K562 (cell line): ENCODE measurements at regions not wholly inside any gene's neighbourhood (a gene's known extent, or its start where the extent isn't known, plus 50 kb on each side); places are given as distances from the start of the nearest gene placed in this dataset.

Experiments used
- ATAC-seq: fragments of 200-7000 bp; cut with Tn5 transposase; 3 replicates; pipeline ENCODE4 v1.9.1; 2020; ENCODE audit warnings: moderate library complexity
- BruUV-seq: library from RNA; stranded (reverse); fragments of 400-500 nt; replicated peaks from 2 replicates; lab custom pipeline; 2021; lab: Mats Ljungman, UMichigan
- CTCF ChIA-PET: fragments of 300-600 bp; formaldehyde crosslinking; extraction: SDS; loops from one replicate; lab custom pipeline; 2021; ENCODE audit warnings: low intra/inter-chr PET ratio; lab: Yijun Ruan, JAX
- POLR2A ChIA-PET: fragments of 300-600, 350-650 bp; sonication (Branson Sonifier 250); formaldehyde crosslinking; extraction: SDS; loops from one replicate; lab custom pipeline; 2021; ENCODE audit warnings: antibody characterized with exemption, inconsistent platforms; lab: Yijun Ruan, JAX
- DNase-seq, 4 experiments: peaks; one replicate each; pipeline versions ENCODE4 v3.0.0 to v3.0.0-alpha.2; 2011 to 2018; ENCODE audit warnings: low spot score in 3 of 4, mixed read lengths in 3 of 4; ENCODE audit errors: extremely low read depth in 1 of 4
- FAIRE-seq: peaks from 2 replicates; lab custom pipeline; 2011; peaks lifted over from hg19 to GRCh38; lab: Jason Lieb, UNC
- H2AFZ ChIP-seq: 2 replicates; pipeline ENCODE4 v1.6.0; 2011; ENCODE audit warnings: low read depth, low read length, control low read depth, inconsistent platforms
- H3K27ac ChIP-seq: fragments of 200-600 bp; 3 replicates; pipeline ENCODE4 v1.8.0; 2011; ENCODE audit warnings: low read depth, mild to moderate bottlenecking, control low read depth, inconsistent platforms, low read length, moderate library complexity, mixed read lengths; ENCODE audit errors: extremely low read depth
- H3K27me3 ChIP-seq, 2 experiments: fragments of 300-600 bp in 1 of 2; 2 replicates in 1 of 2; 3 replicates in 1 of 2; pipeline versions ENCODE4 v1.6.0 to v1.8.0; 2011; ENCODE audit warnings: inconsistent platforms in 2 of 2, low read length in 2 of 2, mild to moderate bottlenecking in 1 of 2, mixed read lengths in 1 of 2, moderate library complexity in 1 of 2; ENCODE audit not compliant: control insufficient read depth in 2 of 2, insufficient read depth in 2 of 2
- H3K36me3 ChIP-seq: fragments of 300-600 bp; 3 replicates; pipeline ENCODE4 v1.8.0; 2011; ENCODE audit warnings: mild to moderate bottlenecking, low read length, inconsistent platforms; ENCODE audit not compliant: control insufficient read depth, insufficient read depth
- H3K4me1 ChIP-seq, 2 experiments: fragments of 200-600 bp in 1 of 2; replicated peaks in 1 of 2; 2 replicates in 1 of 2; 3 replicates in 1 of 2; pipeline versions ENCODE4 v1.5.1 to v1.8.0; 2011; ENCODE audit warnings: inconsistent platforms in 2 of 2, low read length in 2 of 2, mild to moderate bottlenecking in 1 of 2, mixed read lengths in 1 of 2, moderate library complexity in 1 of 2; ENCODE audit not compliant: control insufficient read depth in 2 of 2, insufficient read depth in 2 of 2
- H3K4me2 ChIP-seq: 2 replicates; pipeline ENCODE4 v1.6.1; 2011; ENCODE audit warnings: low read length, control low read depth, inconsistent platforms, mixed read lengths; ENCODE audit not compliant: insufficient read depth
- H3K4me3 ChIP-seq: fragments of 200-600 bp; sonication (generic), shearing (Covaris generic); 2 replicates; pipeline ENCODE4 v1.5.1; 2016; ENCODE audit warnings: control low read depth, inconsistent platforms
- H3K79me2 ChIP-seq: fragments of 200-600 bp; 3 replicates; pipeline ENCODE4 v1.8.0; 2011; ENCODE audit warnings: low read length, inconsistent platforms; ENCODE audit not compliant: control insufficient read depth, insufficient read depth
- H3K9ac ChIP-seq, 2 experiments: 2 replicates each; pipeline versions ENCODE4 v1.6.0 to v1.6.1; 2011; ENCODE audit warnings: low read depth in 2 of 2, low read length in 2 of 2, control low read depth in 1 of 2, inconsistent platforms in 1 of 2, mild to moderate bottlenecking in 1 of 2, mixed read lengths in 1 of 2; ENCODE audit not compliant: insufficient read depth in 1 of 2
- H3K9me1 ChIP-seq: one replicate; pipeline ENCODE4 v1.6.0; 2011; ENCODE audit warnings: inconsistent platforms, mild to moderate bottlenecking, low read length, moderate library complexity; ENCODE audit not compliant: control insufficient read depth, insufficient read depth
- H3K9me3 ChIP-seq: replicated peaks from 2 replicates; pipeline ENCODE4 v1.5.1; 2011; ENCODE audit warnings: low read depth, low read length, inconsistent platforms; ENCODE audit not compliant: control insufficient read depth, insufficient read depth
- H4K20me1 ChIP-seq: replicated peaks from 2 replicates; pipeline ENCODE4 v1.6.1; 2011; ENCODE audit warnings: low read length, inconsistent platforms, mixed read lengths; ENCODE audit not compliant: control insufficient read depth, insufficient read depth
- CHD1 ChIP-seq: fragments of 200-600 bp; sonication (generic); IDR thresholded peaks from one replicate; pipeline ENCODE4 v1.6.1; 2012; ENCODE audit warnings: mild to moderate bottlenecking, moderate library complexity, low read length, inconsistent platforms
- EWSR1 ChIP-seq: fragments of 450-650 bp; IDR thresholded peaks from 2 replicates; pipeline ENCODE4 v1.6.1; 2018; ENCODE audit warnings: borderline replicate concordance, mild to moderate bottlenecking, low read depth, moderate library complexity; ENCODE audit not compliant: partially characterized antibody
- KDM4B ChIP-seq, 2 experiments: fragments of 450-650 bp in 1 of 2; sonication (generic) in 1 of 2; IDR thresholded peaks; 2 replicates each; pipeline ENCODE4 v1.6.1; 2016 to 2017; ENCODE audit warnings: borderline replicate concordance in 2 of 2, antibody characterized with exemption in 1 of 2, low read depth in 1 of 2, mild to moderate bottlenecking in 1 of 2
- MXI1 ChIP-seq: IDR thresholded peaks from 2 replicates; pipeline ENCODE4 v1.6.1; 2011; ENCODE audit warnings: low read depth, mild to moderate bottlenecking, improper control_type of control experiment, low read length
- RBM17 ChIP-seq: fragments of 200-400 bp; formaldehyde crosslinking; IDR thresholded peaks from 2 replicates; pipeline ENCODE4 v1.6.1; 2017; ENCODE audit warnings: low read depth, mild to moderate bottlenecking, low read length, borderline replicate concordance
- RUNX1 ChIP-seq: sonication (generic); IDR thresholded peaks from 2 replicates; pipeline ENCODE4 v1.6.1; 2016; ENCODE audit warnings: antibody characterized with exemption, low read depth
- WGBS: fragments of 100-300 bp; shearing (Covaris generic); methylation state at CpG from one replicate; pipeline ENCODE4 v1.1.6; 2016; ENCODE audit warnings: low coverage, mixed read lengths; ENCODE audit not compliant: insufficient coverage; ENCODE audit errors: missing lambda C conversion rate; 5-methylcytosine and 5-hydroxymethylcytosine counted together
- in situ Hi-C: fragments of 300-500 bp; cut with MboI; formaldehyde crosslinking; loops from 4 replicates; pipeline ENCODE4 v1.15.0; 2018; ENCODE audit warnings: inconsistent platforms, mixed read lengths
- intact Hi-C: fragments of 100-400 bp; cut with micrococcal nuclease; formaldehyde crosslinking; loops from 2 replicates; pipeline ENCODE4 v1.14.2; 2022
- TF ChIP-seq, protein P1 (sequence below): sonication (generic); formaldehyde crosslinking; IDR thresholded peaks from 2 replicates; pipeline ENCODE4 v1.8.1; 2023; ENCODE audit warnings: mild to moderate bottlenecking, missing genetic modification reagents

DNA sequence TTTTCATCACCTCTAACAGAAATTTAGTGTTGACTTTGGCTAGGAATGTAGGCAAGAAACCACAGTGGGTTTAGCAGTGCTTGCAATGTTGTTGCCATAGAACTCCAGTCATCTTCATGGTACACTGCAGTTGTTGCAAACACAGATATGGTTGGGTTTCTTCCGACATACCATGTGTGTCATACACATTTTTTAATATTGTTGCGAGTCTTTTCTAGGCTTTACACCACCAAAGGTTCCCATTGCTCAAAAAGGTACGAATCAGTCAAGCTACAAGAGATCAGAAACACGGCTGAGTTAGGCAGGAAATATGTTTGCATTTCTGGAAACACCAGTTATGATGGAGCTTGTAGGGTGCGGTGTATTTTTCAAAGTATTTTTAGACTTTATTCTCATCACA, 172.4 kb downstream of the SYK start:
- ATAC-seq (no peak), FAIRE-seq (no peak), DNase-seq (no peak)
- H2AFZ ChIP-seq, result no peak overlapping the region
- no peak overlapping the region for H3K9ac ChIP-seq
- no peak overlapping the region for H3K4me3 ChIP-seq
- intact Hi-C loops (no loop called here), in situ Hi-C loops (no loop called here)
- H3K27me3 ChIP-seq, result peaks cover 2 to 68% of the 10 kb centered on the region in 2 experiments; a peak in 4 of 5 replicates
- H3K9me1 ChIP-seq, result no peaks in the 10 kb centered on the region
- no peaks in the 10 kb centered on the region for H3K79me2 ChIP-seq
- 0% methylated on average over 5 of the region's 5 CpGs for WGBS
- TF ChIP-seq KDM4B (IDR thresholded peaks at IDR 0.05; ENCODE audit: borderline replicate concordance in 2 of 2, low read depth in 1 of 2) (no peak), MXI1 (no peak), CHD1 (no peak), RUNX1 (no peak), EWSR1 (no peak), RBM17 (no peak)
- TF ChIP-seq, protein P1, sequence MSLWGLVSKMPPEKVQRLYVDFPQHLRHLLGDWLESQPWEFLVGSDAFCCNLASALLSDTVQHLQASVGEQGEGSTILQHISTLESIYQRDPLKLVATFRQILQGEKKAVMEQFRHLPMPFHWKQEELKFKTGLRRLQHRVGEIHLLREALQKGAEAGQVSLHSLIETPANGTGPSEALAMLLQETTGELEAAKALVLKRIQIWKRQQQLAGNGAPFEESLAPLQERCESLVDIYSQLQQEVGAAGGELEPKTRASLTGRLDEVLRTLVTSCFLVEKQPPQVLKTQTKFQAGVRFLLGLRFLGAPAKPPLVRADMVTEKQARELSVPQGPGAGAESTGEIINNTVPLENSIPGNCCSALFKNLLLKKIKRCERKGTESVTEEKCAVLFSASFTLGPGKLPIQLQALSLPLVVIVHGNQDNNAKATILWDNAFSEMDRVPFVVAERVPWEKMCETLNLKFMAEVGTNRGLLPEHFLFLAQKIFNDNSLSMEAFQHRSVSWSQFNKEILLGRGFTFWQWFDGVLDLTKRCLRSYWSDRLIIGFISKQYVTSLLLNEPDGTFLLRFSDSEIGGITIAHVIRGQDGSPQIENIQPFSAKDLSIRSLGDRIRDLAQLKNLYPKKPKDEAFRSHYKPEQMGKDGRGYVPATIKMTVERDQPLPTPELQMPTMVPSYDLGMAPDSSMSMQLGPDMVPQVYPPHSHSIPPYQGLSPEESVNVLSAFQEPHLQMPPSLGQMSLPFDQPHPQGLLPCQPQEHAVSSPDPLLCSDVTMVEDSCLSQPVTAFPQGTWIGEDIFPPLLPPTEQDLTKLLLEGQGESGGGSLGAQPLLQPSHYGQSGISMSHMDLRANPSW, result no peak
- no peaks in the 10 kb centered on the region; a peak in 1 of 5 replicates for H3K4me1 ChIP-seq
- H3K4me2 ChIP-seq, result no peak overlapping the region
- no peaks in the 10 kb centered on the region for H3K9me3 ChIP-seq
- H4K20me1 ChIP-seq, result no peaks in the 10 kb centered on the region
- CTCF ChIA-PET, result no interaction called here
- BruUV-seq, result no TSS peak
- POLR2A ChIA-PET, result no interaction called here
- no peak overlapping the region for H3K27ac ChIP-seq
- no peaks in the 10 kb centered on the region for H3K36me3 ChIP-seq
